ENCODE measurements at regions not wholly inside any gene's neighbourhood (a gene's known extent, or its start where the extent isn't known, plus 50 kb on each side); places are given as distances from the start of the nearest gene placed in this dataset.
A peak's percentile ranks its signal among the peaks of the same experiment; 100 is the strongest.

DNA sequence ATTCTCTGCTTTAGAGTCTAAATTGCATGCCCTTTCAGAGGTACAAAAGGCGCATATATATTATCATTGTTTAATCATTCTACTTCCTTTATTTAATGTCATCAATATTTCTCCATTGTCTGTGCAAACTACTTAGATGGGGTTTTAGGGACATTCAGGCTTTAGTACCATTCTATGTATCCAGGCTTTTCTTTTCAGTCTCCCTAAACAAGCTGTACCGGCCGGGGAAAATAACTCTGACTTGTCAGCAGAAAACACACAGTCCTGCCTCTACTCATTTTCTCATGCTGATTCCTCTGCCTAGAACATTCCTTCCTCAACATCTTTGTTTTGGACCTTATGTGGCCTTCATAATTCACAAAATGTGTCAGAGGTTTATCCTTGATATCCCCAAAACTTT, 392.1 kb upstream of the DAB2 start:
- Histone ChIP-seq H3K27me3 (ENCODE audit: control insufficient read depth, insufficient read depth, low read length) (no peaks in the 10 kb centered on the region), H3K4me1 (ENCODE audit: control insufficient read depth, low read depth, low read length) (no peaks in the 10 kb centered on the region), H3K9ac (ENCODE audit: low read length) (no peak overlapping the region), H3K9me3 (ENCODE audit: control insufficient read depth, low read depth, low read length) (no peaks in the 10 kb centered on the region), H3K27ac (ENCODE audit: low read length) (no peak overlapping the region), H3K36me3 (ENCODE audit: control insufficient read depth, low read depth, low read length) (no peaks in the 10 kb centered on the region), H3K4me3 (ENCODE audit: low read length) (no peak overlapping the region)

DNA sequence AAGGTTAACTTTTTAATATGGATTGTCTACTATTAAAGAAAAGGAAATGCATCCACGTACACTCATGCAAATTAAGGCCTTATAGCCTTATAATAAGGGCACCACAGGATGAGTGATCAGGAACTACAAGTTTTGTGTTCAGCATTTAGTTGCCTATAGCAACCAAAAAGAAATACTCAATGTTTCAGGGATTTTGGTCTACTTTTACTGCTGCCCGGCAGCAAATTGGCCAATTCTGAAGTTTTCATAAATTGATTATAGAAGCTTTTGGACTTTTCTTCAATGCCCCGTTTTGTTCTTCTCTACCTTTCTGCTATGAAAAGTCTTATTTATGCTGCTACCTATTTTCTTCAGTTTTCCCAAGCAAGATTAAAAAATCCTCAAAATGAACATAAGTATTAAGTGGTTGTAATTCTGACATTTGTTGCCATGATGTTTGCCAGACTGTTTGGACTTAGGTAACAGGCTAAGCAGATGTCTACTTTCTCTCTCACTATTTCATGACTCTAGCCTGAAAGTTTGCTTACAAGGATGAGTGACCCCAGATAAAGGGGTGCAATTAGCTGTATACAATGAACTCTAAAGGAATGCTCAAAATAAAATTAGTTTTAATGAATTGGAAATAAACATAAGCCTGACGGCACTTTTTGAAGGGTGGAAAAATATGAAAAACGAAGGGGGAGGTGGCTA, 391.5 kb upstream of the DAB2 start:
- Histone ChIP-seq H3K27me3 (ENCODE audit: control insufficient read depth, insufficient read depth, low read length) (no peaks in the 10 kb centered on the region), H3K4me3 (ENCODE audit: low read length) (no peak overlapping the region), H3K9me3 (ENCODE audit: control insufficient read depth, low read depth, low read length) (no peaks in the 10 kb centered on the region), H3K36me3 (ENCODE audit: control insufficient read depth, low read depth, low read length) (no peaks in the 10 kb centered on the region), H3K4me1 (ENCODE audit: control insufficient read depth, low read depth, low read length) (no peaks in the 10 kb centered on the region), H3K9ac (ENCODE audit: low read length) (no peak overlapping the region), H3K27ac (ENCODE audit: low read length) (no peak overlapping the region)

DNA sequence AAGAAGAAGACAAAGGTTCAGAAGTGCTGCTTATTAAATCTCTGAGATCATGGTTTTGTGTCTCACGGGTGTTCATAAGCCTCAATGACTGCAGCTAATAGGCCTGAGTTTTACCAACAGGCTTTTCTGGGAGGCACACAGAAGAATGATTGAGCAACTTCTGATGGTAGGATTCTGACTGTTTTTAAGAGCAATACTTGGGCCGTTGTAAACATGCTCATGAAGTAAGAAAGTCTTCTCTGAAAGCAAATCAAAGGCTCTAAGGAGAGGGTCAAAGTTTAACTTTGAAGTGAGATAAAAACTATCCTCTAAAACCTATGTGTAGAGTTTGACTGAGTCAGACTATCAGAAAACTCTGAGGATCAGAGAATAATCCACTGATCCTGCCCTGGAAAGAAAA, 390.9 kb upstream of the DAB2 start:
- Histone ChIP-seq H3K4me3 (ENCODE audit: low read length) (no peak overlapping the region), H3K9me3 (ENCODE audit: control insufficient read depth, low read depth, low read length) (no peaks in the 10 kb centered on the region), H3K27ac (ENCODE audit: low read length) (no peak overlapping the region)

DNA sequence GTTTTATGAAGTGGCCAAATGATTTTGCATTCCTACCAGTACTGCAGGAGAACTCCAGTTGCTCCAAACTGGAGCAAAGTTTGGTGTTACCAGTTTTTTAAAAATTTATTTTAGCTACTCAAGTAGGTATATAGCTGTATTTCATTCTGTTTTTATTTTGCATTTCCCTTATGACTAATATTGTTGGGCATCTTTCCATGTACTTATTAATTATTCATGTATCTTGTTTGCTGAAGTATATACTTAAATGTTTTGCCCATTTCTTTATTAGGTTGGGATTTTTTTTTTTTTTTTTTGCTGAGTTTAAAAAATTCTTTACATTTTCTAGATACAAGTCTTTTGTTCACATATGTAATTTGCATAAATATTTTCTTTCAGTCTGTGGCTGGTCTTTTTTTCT, 386.6 kb upstream of the DAB2 start:
- Histone ChIP-seq H3K4me1 (ENCODE audit: control insufficient read depth, low read depth, low read length) (no peaks in the 10 kb centered on the region), H3K36me3 (ENCODE audit: control insufficient read depth, low read depth, low read length) (no peaks in the 10 kb centered on the region), H3K9ac (ENCODE audit: low read length) (no peak overlapping the region), H3K27me3 (ENCODE audit: control insufficient read depth, insufficient read depth, low read length) (no peaks in the 10 kb centered on the region), H3K27ac (ENCODE audit: low read length) (no peak overlapping the region), H3K4me3 (ENCODE audit: low read length) (no peak overlapping the region), H3K9me3 (ENCODE audit: control insufficient read depth, low read depth, low read length) (no peaks in the 10 kb centered on the region)

More for the DNA sequence above, 390.9 kb upstream of the DAB2 start:
- no peaks in the 10 kb centered on the region for H3K4me1 ChIP-seq (ENCODE audit: control insufficient read depth, low read depth, low read length)
- no peaks in the 10 kb centered on the region for H3K36me3 ChIP-seq (ENCODE audit: control insufficient read depth, low read depth, low read length)
- no peaks in the 10 kb centered on the region for H3K27me3 ChIP-seq (ENCODE audit: control insufficient read depth, insufficient read depth, low read length)
- H3K9ac ChIP-seq (ENCODE audit: low read length), result no peak overlapping the region

DNA sequence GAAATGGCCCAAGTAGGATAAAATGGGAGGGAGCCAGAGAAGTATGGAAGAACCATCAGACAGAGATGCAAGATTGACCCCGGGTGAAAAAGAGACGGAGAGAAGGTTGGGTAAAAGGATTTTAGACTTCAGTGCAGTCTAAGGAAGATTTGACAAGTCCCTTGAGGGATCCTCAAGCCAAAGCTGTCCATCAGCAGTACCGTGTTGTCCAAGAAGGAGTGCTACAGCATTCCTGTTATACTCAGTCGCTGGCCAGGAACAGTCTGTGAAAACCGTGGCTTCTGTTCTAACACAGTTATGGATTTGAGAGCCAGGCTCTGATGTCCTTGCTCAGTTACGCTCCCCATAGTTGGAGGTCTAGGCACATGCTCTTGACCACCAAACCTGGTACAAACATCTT, 383.9 kb upstream of the DAB2 start:
- Histone ChIP-seq H3K4me3 (ENCODE audit: low read length) (no peak overlapping the region), H3K27me3 (ENCODE audit: control insufficient read depth, insufficient read depth, low read length) (no peaks in the 10 kb centered on the region), H3K36me3 (ENCODE audit: control insufficient read depth, low read depth, low read length) (no peaks in the 10 kb centered on the region), H3K9ac (ENCODE audit: low read length) (no peak overlapping the region), H3K9me3 (ENCODE audit: control insufficient read depth, low read depth, low read length) (no peaks in the 10 kb centered on the region), H3K4me1 (ENCODE audit: control insufficient read depth, low read depth, low read length) (no peaks in the 10 kb centered on the region), H3K27ac (ENCODE audit: low read length) (no peak overlapping the region)

DNA sequence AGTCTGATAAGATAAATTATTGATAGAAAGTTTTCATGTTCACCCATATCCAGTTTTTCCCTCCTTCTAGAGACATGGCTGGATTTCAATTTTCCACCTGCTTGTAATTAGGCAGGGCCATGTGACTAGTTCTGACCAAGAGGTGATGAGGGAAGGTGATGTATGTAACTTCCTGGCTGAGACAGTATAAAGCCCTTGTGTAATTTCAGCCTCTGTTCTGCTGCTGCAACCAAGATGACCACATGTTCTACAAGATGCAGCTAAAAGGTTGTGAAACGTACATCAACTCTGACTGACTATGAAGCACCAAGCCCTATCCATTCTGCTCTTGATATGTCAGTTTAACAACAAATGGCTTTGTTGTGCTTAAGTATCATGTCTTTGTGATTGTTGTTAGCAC, 376.5 kb upstream of the DAB2 start:
- Histone ChIP-seq H3K27me3 (ENCODE audit: control insufficient read depth, insufficient read depth, low read length) (no peaks in the 10 kb centered on the region), H3K9me3 (ENCODE audit: control insufficient read depth, low read depth, low read length) (no peaks in the 10 kb centered on the region), H3K4me3 (ENCODE audit: low read length) (no peak overlapping the region), H3K36me3 (ENCODE audit: control insufficient read depth, low read depth, low read length) (no peaks in the 10 kb centered on the region), H3K9ac (ENCODE audit: low read length) (no peak overlapping the region), H3K27ac (ENCODE audit: low read length) (no peak overlapping the region), H3K4me1 (ENCODE audit: control insufficient read depth, low read depth, low read length) (peaks cover 18% of the 10 kb centered on the region)

DNA sequence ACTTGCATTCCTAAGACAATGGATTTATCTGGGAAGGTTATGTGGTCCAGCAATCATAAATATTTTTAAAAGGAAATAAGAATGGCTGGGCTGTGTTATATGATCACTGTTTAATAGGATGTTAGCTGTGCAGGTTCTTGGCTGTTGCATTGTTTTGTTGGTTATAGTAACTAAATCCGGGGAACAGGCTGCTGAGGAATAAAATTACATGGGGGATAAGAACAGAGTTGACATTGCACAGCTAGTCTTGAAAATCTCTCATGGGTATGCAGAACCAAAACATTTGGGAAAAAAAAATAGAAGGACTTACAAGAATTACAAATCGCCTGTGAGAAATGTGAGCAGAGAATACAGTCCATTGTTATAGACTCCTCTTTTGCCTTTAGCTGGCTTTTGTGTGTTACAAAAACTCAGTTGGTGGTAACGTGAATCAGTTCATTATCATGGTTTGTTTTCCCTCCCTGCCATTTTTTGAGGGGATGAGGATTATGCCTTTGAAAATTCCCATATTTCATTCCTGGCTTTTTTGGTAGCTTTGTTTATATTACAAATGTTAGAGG, 375.3 kb upstream of the DAB2 start:
- H3K9ac ChIP-seq (ENCODE audit: low read length), result no peak overlapping the region
- no peaks in the 10 kb centered on the region for H3K9me3 ChIP-seq (ENCODE audit: control insufficient read depth, low read depth, low read length)
- no peak overlapping the region for H3K27ac ChIP-seq (ENCODE audit: low read length)
- peak overlapping the region; percentile 5 for H3K4me3 ChIP-seq (ENCODE audit: low read length)
- H3K4me1 ChIP-seq (ENCODE audit: control insufficient read depth, low read depth, low read length), result peaks cover 18% of the 10 kb centered on the region
- H3K36me3 ChIP-seq (ENCODE audit: control insufficient read depth, low read depth, low read length), result no peaks in the 10 kb centered on the region
- H3K27me3 ChIP-seq (ENCODE audit: control insufficient read depth, insufficient read depth, low read length), result no peaks in the 10 kb centered on the region

DNA sequence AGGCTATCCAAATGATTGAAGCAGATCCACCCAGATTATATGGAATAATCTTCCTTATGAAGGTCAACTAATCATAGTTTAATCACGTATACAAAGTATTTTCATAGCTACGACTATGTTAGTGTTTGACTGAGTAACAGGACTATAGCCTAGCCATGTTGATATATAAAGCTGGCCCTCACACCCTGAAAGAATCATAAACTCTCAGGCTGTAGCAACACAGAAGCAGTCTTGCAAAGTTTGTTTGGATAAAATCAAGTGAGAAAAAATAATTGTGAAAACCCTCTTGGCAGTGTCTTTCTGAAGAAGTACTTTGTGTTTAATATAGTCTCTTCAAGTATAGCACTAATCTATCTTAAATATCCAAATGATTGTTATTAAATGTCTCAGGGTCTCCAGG, 374.5 kb upstream of the DAB2 start:
- Histone ChIP-seq H3K9me3 (ENCODE audit: control insufficient read depth, low read depth, low read length) (no peaks in the 10 kb centered on the region), H3K4me1 (ENCODE audit: control insufficient read depth, low read depth, low read length) (peaks cover 18% of the 10 kb centered on the region), H3K27me3 (ENCODE audit: control insufficient read depth, insufficient read depth, low read length) (no peaks in the 10 kb centered on the region), H3K9ac (ENCODE audit: low read length) (no peak overlapping the region), H3K27ac (ENCODE audit: low read length) (no peak overlapping the region), H3K36me3 (ENCODE audit: control insufficient read depth, low read depth, low read length) (no peaks in the 10 kb centered on the region), H3K4me3 (ENCODE audit: low read length) (no peak overlapping the region)

DNA sequence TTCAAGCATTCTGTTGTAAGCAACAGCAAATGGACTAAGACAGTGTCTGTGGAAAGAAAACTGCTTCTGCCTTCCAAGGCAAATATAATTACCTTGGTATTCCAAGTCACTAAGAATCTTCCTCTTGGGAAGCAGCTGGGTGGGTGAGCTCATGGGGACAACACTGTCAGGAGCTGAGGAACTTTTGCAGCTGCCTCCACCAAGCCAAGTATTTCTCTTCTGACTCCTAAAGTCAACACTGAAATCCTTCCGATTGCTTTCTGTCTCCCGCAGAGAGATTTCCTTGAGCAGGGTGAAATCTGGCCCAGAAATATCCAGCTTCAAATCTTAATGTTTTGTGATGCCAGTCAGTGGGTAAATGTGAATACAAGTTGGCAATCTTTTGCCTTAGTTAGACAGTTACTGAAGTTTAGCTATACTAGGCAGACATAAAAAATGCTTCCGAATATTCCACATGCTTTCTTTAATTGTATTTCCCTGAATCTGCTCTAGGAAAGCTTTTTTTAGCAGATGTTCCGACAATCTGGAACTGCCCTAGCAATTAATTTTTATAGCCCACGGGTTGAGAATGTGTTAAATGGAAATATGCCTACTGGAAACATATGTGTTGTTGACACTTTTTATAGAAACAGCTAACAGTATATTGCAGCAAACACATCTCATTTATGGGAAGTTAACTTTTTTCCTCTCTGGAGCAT, 369.9 kb upstream of the DAB2 start:
- Histone ChIP-seq H3K9me3 (ENCODE audit: control insufficient read depth, low read depth, low read length) (no peaks in the 10 kb centered on the region), H3K27ac (ENCODE audit: low read length) (no peak overlapping the region), H3K4me3 (ENCODE audit: low read length) (no peak overlapping the region), H3K9ac (ENCODE audit: low read length) (no peak overlapping the region), H3K4me1 (ENCODE audit: control insufficient read depth, low read depth, low read length) (peaks cover 7% of the 10 kb centered on the region), H3K36me3 (ENCODE audit: control insufficient read depth, low read depth, low read length) (no peaks in the 10 kb centered on the region), H3K27me3 (ENCODE audit: control insufficient read depth, insufficient read depth, low read length) (no peaks in the 10 kb centered on the region)

DNA sequence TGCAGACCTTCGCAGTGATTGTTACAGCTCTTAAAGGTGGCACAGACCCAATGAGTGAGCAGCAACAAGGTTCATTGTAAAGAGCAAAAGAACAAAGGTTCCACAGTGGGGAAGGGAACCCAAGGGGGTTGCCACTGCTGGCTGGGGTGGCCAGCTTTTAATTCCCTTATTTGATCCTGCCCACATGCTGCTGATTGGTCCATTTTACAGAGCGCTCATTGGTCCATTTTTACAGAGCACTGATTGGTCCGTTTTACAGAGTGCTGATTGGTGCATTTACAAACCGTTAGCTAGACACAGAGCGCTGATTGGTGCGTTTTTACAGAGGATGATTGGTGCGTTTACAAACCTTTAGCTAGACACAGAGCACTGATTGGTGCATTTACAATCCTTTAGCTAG, 360.6 kb upstream of the DAB2 start:
- Histone ChIP-seq H3K9ac (ENCODE audit: low read length) (no peak overlapping the region), H3K27me3 (ENCODE audit: control insufficient read depth, insufficient read depth, low read length) (no peaks in the 10 kb centered on the region), H3K4me1 (ENCODE audit: control insufficient read depth, low read depth, low read length) (peaks cover 2% of the 10 kb centered on the region), H3K36me3 (ENCODE audit: control insufficient read depth, low read depth, low read length) (no peaks in the 10 kb centered on the region), H3K9me3 (ENCODE audit: control insufficient read depth, low read depth, low read length) (no peaks in the 10 kb centered on the region), H3K27ac (ENCODE audit: low read length) (no peak overlapping the region), H3K4me3 (ENCODE audit: low read length) (no peak overlapping the region)

DNA sequence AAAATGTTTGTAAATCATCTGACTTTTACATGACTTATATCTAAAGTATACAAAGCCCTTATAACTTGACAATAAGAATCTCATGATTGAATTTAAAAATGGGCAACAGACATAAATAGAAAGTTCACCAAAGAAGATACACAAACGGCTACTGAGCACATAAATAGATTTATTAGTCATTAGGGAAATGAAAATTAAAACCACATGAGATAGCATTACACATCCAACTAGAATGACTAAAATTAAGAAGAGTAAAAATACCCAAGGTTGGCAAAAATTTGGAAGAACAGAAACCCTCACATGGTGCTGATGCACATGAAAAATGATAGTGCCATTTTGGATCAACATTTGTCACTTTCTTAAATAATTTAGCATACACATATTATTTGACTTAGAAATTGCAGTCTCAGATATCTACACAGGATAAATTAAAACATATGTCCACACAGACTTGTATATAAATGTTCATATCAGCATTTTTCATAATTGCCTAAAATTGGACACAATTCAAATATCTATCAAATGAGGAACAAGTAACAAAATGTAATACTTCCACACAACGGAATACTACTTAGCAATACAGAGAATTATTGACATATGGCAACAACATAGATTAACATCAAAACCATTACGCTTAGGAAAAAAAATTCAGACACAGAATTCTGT, 359.1 kb upstream of the DAB2 start:
- Histone ChIP-seq H3K36me3 (ENCODE audit: control insufficient read depth, low read depth, low read length) (no peaks in the 10 kb centered on the region), H3K4me3 (ENCODE audit: low read length) (no peak overlapping the region), H3K27me3 (ENCODE audit: control insufficient read depth, insufficient read depth, low read length) (no peaks in the 10 kb centered on the region), H3K27ac (ENCODE audit: low read length) (no peak overlapping the region), H3K4me1 (ENCODE audit: control insufficient read depth, low read depth, low read length) (peaks cover 7% of the 10 kb centered on the region), H3K9me3 (ENCODE audit: control insufficient read depth, low read depth, low read length) (no peaks in the 10 kb centered on the region), H3K9ac (ENCODE audit: low read length) (no peak overlapping the region)

All from iPS-18a (cell line).